HCT116 (cell line): ENCODE measurements at regions not wholly inside any gene's neighbourhood (a gene's known extent, or its start where the extent isn't known, plus 50 kb on each side); places are given as distances from the start of the nearest gene placed in this dataset.

ENCODE experiments used
- ATAC-seq: fragments of 200-7000 bp; cut with Tn5 transposase; 2 replicates; pipeline ENCODE4 v1.9.1; 2020; ENCODE audit warnings: mild to moderate bottlenecking, moderate library complexity
- BruUV-seq: library from RNA; stranded (reverse); fragments of 400-500 nt; replicated peaks from 2 replicates; lab custom pipeline; 2021; lab: Mats Ljungman, UMichigan
- CTCF ChIA-PET: fragments of 300-600 bp; sonication (Branson Sonifier 250); formaldehyde crosslinking; loops from one replicate; lab custom pipeline; 2021; ENCODE audit warnings: antibody characterized with exemption; lab: Charles Lee
- POLR2A ChIA-PET: fragments of 300-600, 350-600 bp; sonication (Branson Sonifier 250); formaldehyde crosslinking; loops from one replicate; lab custom pipeline; 2021; ENCODE audit warnings: antibody characterized with exemption; lab: Charles Lee
- RAD21 ChIA-PET, 2 experiments: fragments of 300-600 bp; sonication (Branson Sonifier 250); formaldehyde crosslinking; loops; one replicate each; lab custom pipeline; 2023; ENCODE audit warnings: low total read pairs in 2 of 2; ENCODE audit not compliant: uncharacterized antibody in 2 of 2, unreplicated experiment in 2 of 2, low non-redundant PET in 1 of 2; lab: Charles Lee
- DNase-seq: peaks from one replicate; pipeline ENCODE4 v3.0.0-alpha.2; 2010; ENCODE audit warnings: low read depth, low spot score
- H2AFZ ChIP-seq: fragments of 200-600 bp; shearing (Covaris generic), sonication (generic); 2 replicates; pipeline ENCODE4 v1.6.1; 2017; ENCODE audit warnings: low read depth, mixed run types, mixed read lengths, antibody characterized with exemption, low read length; ENCODE audit not compliant: poor library complexity, severe bottlenecking
- H3K27ac ChIP-seq: 2 replicates; pipeline ENCODE4 v1.5.1; 2012; ENCODE audit warnings: low read depth, low read length
- H3K27me3 ChIP-seq: fragments of 200-600 bp; sonication (generic); 2 replicates; pipeline ENCODE4 v1.6.1; 2016; ENCODE audit warnings: mixed run types, low read length, mixed read lengths; ENCODE audit not compliant: insufficient read depth
- H3K36me3 ChIP-seq, 2 experiments: fragments of 200-500 bp in 1 of 2; fragments of 200-600 bp in 1 of 2; sonication (Bioruptor generic) in 1 of 2; sonication (generic) in 1 of 2; 2 replicates each; pipeline versions ENCODE4 v1.5.1 to v1.6.1; 2014 to 2016; ENCODE audit warnings: low read length in 2 of 2, inconsistent platforms in 1 of 2, mixed read lengths in 1 of 2, mixed run types in 1 of 2; ENCODE audit not compliant: insufficient read depth in 2 of 2, control insufficient read depth in 1 of 2
- H3K4me1 ChIP-seq, 2 experiments: fragments of 200-600 bp in 1 of 2; sonication (generic) in 1 of 2; 2 replicates each; pipeline versions ENCODE4 v1.5.1 to v1.6.1; 2012 to 2017; ENCODE audit warnings: low read length in 2 of 2, inconsistent platforms in 1 of 2, mild to moderate bottlenecking in 1 of 2, mixed read lengths in 1 of 2, mixed run types in 1 of 2, moderate library complexity in 1 of 2; ENCODE audit not compliant: insufficient read depth in 2 of 2, control insufficient read depth in 1 of 2
- H3K4me2 ChIP-seq: fragments of 200-600 bp; sonication (generic); 2 replicates; pipeline ENCODE4 v1.6.1; 2017; ENCODE audit warnings: mixed run types, low read length, mixed read lengths
- H3K4me3 ChIP-seq, 2 experiments: fragments of 200-600 bp in 1 of 2; sonication (generic) in 1 of 2; replicated peaks in 1 of 2; 2 replicates each; pipeline ENCODE4 v1.5.1; 2011 to 2016; ENCODE audit warnings: low read length in 2 of 2, control low read depth in 1 of 2, low read depth in 1 of 2, mild to moderate bottlenecking in 1 of 2, mixed read lengths in 1 of 2, mixed run types in 1 of 2
- H3K79me2 ChIP-seq: fragments of 200-600 bp; sonication (generic); 2 replicates; pipeline ENCODE4 v1.6.1; 2017; ENCODE audit warnings: mild to moderate bottlenecking, mixed run types, low read length, moderate library complexity, mixed read lengths; ENCODE audit not compliant: insufficient read depth
- H3K9ac ChIP-seq: fragments of 200-600 bp; sonication (generic); 2 replicates; pipeline ENCODE4 v1.6.1; 2016; ENCODE audit warnings: low read length, mixed read lengths
- H3K9me2 ChIP-seq: fragments of 200-600 bp; sonication (generic), shearing (Covaris generic); 2 replicates; pipeline ENCODE4 v1.6.1; 2017; ENCODE audit warnings: mixed run types, mild to moderate bottlenecking, moderate library complexity; ENCODE audit not compliant: insufficient read depth
- H3K9me3 ChIP-seq, 2 experiments: fragments of 200-500 bp in 1 of 2; fragments of 200-600 bp in 1 of 2; sonication (Bioruptor generic) in 1 of 2; sonication (generic) in 1 of 2; 2 replicates each; pipeline ENCODE4 v1.6.1; 2014 to 2017; ENCODE audit warnings: low read length in 2 of 2, mixed read lengths in 2 of 2, inconsistent platforms in 1 of 2, low read depth in 1 of 2, mild to moderate bottlenecking in 1 of 2, mixed run types in 1 of 2, moderate library complexity in 1 of 2; ENCODE audit not compliant: control insufficient read depth in 1 of 2, insufficient read depth in 1 of 2
- H4K20me1 ChIP-seq: fragments of 200-600 bp; sonication (generic), shearing (Covaris generic); 2 replicates; pipeline ENCODE4 v1.6.1; 2017; ENCODE audit warnings: mixed run types, mild to moderate bottlenecking, moderate library complexity; ENCODE audit not compliant: insufficient read depth
- CEBPB ChIP-seq: IDR thresholded peaks from 2 replicates; pipeline ENCODE4 v1.6.1; 2012; ENCODE audit warnings: low read depth
- EGR1 ChIP-seq: IDR thresholded peaks from 2 replicates; pipeline ENCODE4 v1.6.1; 2012; ENCODE audit warnings: low read depth
- ELF1 ChIP-seq: IDR thresholded peaks from 2 replicates; pipeline ENCODE4 v1.6.1; 2012; ENCODE audit warnings: low read depth, borderline replicate concordance
- EZH2 ChIP-seq: fragments of 200-600 bp; sonication (generic); IDR thresholded peaks from 2 replicates; pipeline ENCODE4 v1.6.1; 2017; ENCODE audit warnings: antibody characterized with exemption, mixed run types
- POLR2A ChIP-seq: IDR thresholded peaks from 2 replicates; pipeline ENCODE4 v1.7.0; 2011; ENCODE audit warnings: borderline replicate concordance; ENCODE audit not compliant: insufficient read depth, insufficient read length; ENCODE audit errors: extremely low read depth
- POLR2AphosphoS5 ChIP-seq: IDR thresholded peaks from 2 replicates; pipeline ENCODE4 v1.6.1; 2011; ENCODE audit warnings: mild to moderate bottlenecking, low read depth, low read length, moderate library complexity
- RAD21 ChIP-seq: IDR thresholded peaks from 2 replicates; pipeline ENCODE4 v1.6.1; 2012; ENCODE audit warnings: low read depth, mild to moderate bottlenecking
- SIN3A ChIP-seq: IDR thresholded peaks from 2 replicates; pipeline ENCODE4 v1.6.1; 2012; ENCODE audit warnings: low read depth
- SRF ChIP-seq: IDR thresholded peaks from 2 replicates; pipeline ENCODE4 v1.6.1; 2012; ENCODE audit warnings: low read depth
- YY1 ChIP-seq: IDR thresholded peaks from 2 replicates; pipeline ENCODE4 v1.6.1; 2011; ENCODE audit warnings: low read length, low read depth, moderate library complexity, mild to moderate bottlenecking; ENCODE audit not compliant: insufficient replicate concordance; ENCODE audit errors: extremely low read depth
- ZNF274 ChIP-seq: fragments of 200-500 bp; sonication (Bioruptor generic); IDR thresholded peaks from 2 replicates; pipeline ENCODE4 v1.6.1; 2014; ENCODE audit warnings: mild to moderate bottlenecking, low read depth, low read length, inconsistent platforms
- intact Hi-C: fragments of 100-400 bp; cut with micrococcal nuclease; formaldehyde crosslinking; loops from 2 replicates; pipeline ENCODE4 v1.10.0; 2022

DNA sequence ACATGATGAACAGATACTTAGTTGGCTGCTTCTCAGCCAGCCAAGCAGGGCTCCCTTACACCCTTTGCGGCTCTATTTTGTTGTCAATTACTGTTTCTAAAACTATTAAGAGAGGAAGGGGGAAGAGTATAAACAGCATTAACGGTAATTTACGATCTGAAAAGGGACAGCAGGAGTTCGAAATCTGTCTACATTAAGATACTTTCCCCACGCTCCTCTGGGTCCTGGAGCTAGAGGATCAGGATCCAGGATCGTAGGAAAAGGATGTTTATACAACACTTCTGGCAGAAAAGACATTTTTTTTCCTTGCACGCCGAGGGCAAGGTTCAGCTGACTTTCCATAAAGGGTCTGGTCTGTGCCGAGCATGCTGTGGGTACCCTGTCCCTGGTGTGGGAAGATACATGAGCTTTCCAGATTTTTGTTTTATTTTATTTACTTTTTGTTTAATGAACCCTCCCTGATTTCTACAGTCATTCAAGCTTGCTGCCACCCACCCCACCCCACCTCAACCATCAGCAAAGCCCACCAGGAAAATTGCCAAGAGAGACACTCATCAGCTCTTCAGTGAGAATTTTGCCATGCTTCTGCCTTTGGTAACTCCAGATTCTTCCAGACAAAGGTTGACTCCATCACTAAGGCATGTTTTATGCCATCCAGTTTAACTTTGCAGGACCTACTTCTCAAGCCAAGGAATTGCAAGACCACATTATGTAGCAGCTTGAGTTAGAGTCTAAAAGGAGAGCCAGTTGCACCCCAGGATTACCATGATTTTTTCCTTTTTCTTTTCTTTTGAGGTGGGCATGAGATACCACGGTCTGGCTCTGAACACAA is 188.1 kb downstream of the QDPR start:
- RAD21 ChIA-PET: interaction anchor here in 1 of 2 experiments (0.9 kb wide), 1 partner anchor 407 kb away, joined by 3 read pairs; no protein-coding TSS in a partner anchor
- Histone ChIP-seq H3K4me3 (no peak overlapping the region), H3K9ac (no peak overlapping the region), H3K27ac (no peak overlapping the region), H3K9me2 (no peaks in the 10 kb centered on the region), H2AFZ (no peak overlapping the region), H3K36me3 (no peaks in the 10 kb centered on the region), H3K4me2 (peak overlapping the region; percentile 41), H3K4me1 (no peaks in the 10 kb centered on the region; a peak in 1 of 4 replicates), H3K79me2 (no peaks in the 10 kb centered on the region), H3K27me3 (0 out of 2 replicates have a peak, but pooled peaks cover 3% of the 10 kb centered on the region), H3K9me3 (no peaks in the 10 kb centered on the region), H4K20me1 (no peaks in the 10 kb centered on the region)
- no peak; the same call in 1 of the 2 replicates for ATAC-seq
- DNase-seq: no peak
- POLR2A ChIA-PET: no interaction called here
- TF ChIP-seq SRF (no peak), POLR2A (no peak), POLR2AphosphoS5 (no peak), YY1 (no peak), RAD21 (no peak), CEBPB (no peak), EZH2 (no peak), SIN3A (no peak), EGR1 (no peak), ZNF274 (no peak), ELF1 (no peak)
- CTCF ChIA-PET: interaction anchor here (0.6 to 2.8 kb wide), 7 partner anchors 16 to 559 kb away, joined by 3 to 9 read pairs (median 4); no protein-coding TSS in a partner anchor
- BruUV-seq: no TSS peak
- intact Hi-C loops: loop anchor here (1.0 to 10.0 kb wide), 5 partner anchors 407 to 1031 kb away; no protein-coding TSS in a partner anchor
